ENCODE measurements at regions not wholly inside any gene's neighbourhood (a gene's known extent, or its start where the extent isn't known, plus 50 kb on each side); places are given as distances from the start of the nearest gene placed in this dataset.

GRCh38 chr6:168990019-168990751, 263.5 kb downstream of the THBS2 start:
- no peak overlapping the region for H3K27ac Mint-ChIP-seq (ENCODE audit: unreplicated experiment)
- peaks cover 5% of the 10 kb centered on the region for H3K27me3 Mint-ChIP-seq (ENCODE audit: unreplicated experiment)
- no peaks in the 10 kb centered on the region for H3K4me1 Mint-ChIP-seq (ENCODE audit: low read depth, unreplicated experiment)
- no peak overlapping the region for H3K4me3 Mint-ChIP-seq (ENCODE audit: unreplicated experiment)
- no peaks in the 10 kb centered on the region for H3K36me3 Mint-ChIP-seq (ENCODE audit: unreplicated experiment)
- no peak for TF ChIP-seq CTCF (IDR thresholded peaks at IDR 0.05; ENCODE audit: partially characterized antibody, unreplicated experiment)
- H3K9me3 Mint-ChIP-seq (ENCODE audit: unreplicated experiment) = no peaks in the 10 kb centered on the region
- DNase-seq = no peak

- TF ChIP-seq CTCF (IDR thresholded peaks at IDR 0.05; ENCODE audit: partially characterized antibody, unreplicated experiment) = no peak
- no peak overlapping the region for H3K27ac Mint-ChIP-seq (ENCODE audit: unreplicated experiment)
- peaks cover 5% of the 10 kb centered on the region for H3K27me3 Mint-ChIP-seq (ENCODE audit: unreplicated experiment)
- no peak overlapping the region for H3K4me3 Mint-ChIP-seq (ENCODE audit: unreplicated experiment)
- DNase-seq = no peak
- no peaks in the 10 kb centered on the region for H3K36me3 Mint-ChIP-seq (ENCODE audit: unreplicated experiment)
- H3K9me3 Mint-ChIP-seq (ENCODE audit: unreplicated experiment) = no peaks in the 10 kb centered on the region
- no peaks in the 10 kb centered on the region for H3K4me1 Mint-ChIP-seq (ENCODE audit: low read depth, unreplicated experiment)
Observed at GRCh38 chr6:168989421-168989820, 264.2 kb downstream of the THBS2 start.

GRCh38 chr6:168988801-168989200, 264.8 kb downstream of the THBS2 start:
- Mint-ChIP-seq H3K36me3 (ENCODE audit: unreplicated experiment) (no peaks in the 10 kb centered on the region), H3K27ac (ENCODE audit: unreplicated experiment) (no peak overlapping the region), H3K4me1 (ENCODE audit: low read depth, unreplicated experiment) (no peaks in the 10 kb centered on the region), H3K9me3 (ENCODE audit: unreplicated experiment) (no peaks in the 10 kb centered on the region), H3K27me3 (ENCODE audit: unreplicated experiment) (peaks cover 5% of the 10 kb centered on the region), H3K4me3 (ENCODE audit: unreplicated experiment) (no peak overlapping the region)
- DNase-seq = no peak
- no peak for TF ChIP-seq CTCF (IDR thresholded peaks at IDR 0.05; ENCODE audit: partially characterized antibody, unreplicated experiment)

GRCh38 chr6:168988280-168988679, 265.4 kb downstream of the THBS2 start:
- no peak overlapping the region for H3K27ac Mint-ChIP-seq (ENCODE audit: unreplicated experiment)
- H3K36me3 Mint-ChIP-seq (ENCODE audit: unreplicated experiment) = no peaks in the 10 kb centered on the region

More at GRCh38 chr6:168988280-168988679, 265.4 kb downstream of the THBS2 start:
- DNase-seq = no peak
- Mint-ChIP-seq H3K9me3 (ENCODE audit: unreplicated experiment) (no peaks in the 10 kb centered on the region), H3K27me3 (ENCODE audit: unreplicated experiment) (peaks cover 5% of the 10 kb centered on the region), H3K4me1 (ENCODE audit: low read depth, unreplicated experiment) (no peaks in the 10 kb centered on the region), H3K4me3 (ENCODE audit: unreplicated experiment) (no peak overlapping the region)
- no peak for TF ChIP-seq CTCF (IDR thresholded peaks at IDR 0.05; ENCODE audit: partially characterized antibody, unreplicated experiment)
